ENCODE measurements at regions not wholly inside any gene's neighbourhood (a gene's known extent, or its start where the extent isn't known, plus 50 kb on each side); places are given as distances from the start of the nearest gene placed in this dataset.

DNA sequence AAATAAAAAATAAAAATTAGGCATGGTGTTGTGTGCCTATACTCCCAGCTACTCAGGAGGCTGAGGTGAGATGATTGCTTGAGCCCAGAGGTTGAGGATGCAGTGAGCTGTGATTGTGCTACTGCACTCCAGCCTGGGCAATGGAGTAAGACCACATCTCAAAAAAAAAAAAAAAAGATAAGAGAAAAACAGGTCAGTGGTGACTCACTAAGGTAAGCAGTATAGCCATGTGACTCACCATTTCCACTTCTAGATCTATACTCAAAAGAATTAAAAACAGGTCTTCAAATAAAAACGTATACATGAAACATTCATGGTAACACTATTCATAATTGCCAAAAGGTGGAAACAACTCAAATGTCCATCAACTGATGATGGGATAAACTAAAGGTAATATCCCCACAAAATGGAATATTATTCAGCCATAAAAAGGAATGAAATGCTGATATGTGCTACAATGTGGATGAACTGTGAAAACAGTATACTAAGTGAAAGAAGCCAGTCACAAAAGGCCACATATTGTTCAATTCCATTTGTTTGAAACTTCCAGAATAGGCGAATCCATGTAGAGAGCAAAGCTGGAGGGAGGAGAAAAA is 75.1 kb downstream of the ZNF281 start:
- WGBS (ENCODE audit: insufficient coverage), result 100% methylated on average over 1 of the region's 2 CpGs
- peaks cover 0 to 11% (median 7%) of the 10 kb centered on the region in 4 experiments for H3K4me1 ChIP-seq (ENCODE audit: control extremely low read depth in 1 of 4, control insufficient read depth in 4 of 4, insufficient read depth in 4 of 4, low read length in 3 of 4)
- CTCF ChIA-PET, result no interaction called here
- H3K27me3 ChIP-seq (replicated peaks in 2 of 5; ENCODE audit: control insufficient read depth in 4 of 5, insufficient read depth in 5 of 5, low read length in 4 of 5), result no peaks in the 10 kb centered on the region
- POLR2A ChIA-PET, result no interaction called here
- no peak for DNase-seq
- no peak overlapping the region for H3K27ac ChIP-seq (ENCODE audit: insufficient read depth in 1 of 2, low read depth in 1 of 2, low read length in 2 of 2, poor library complexity in 1 of 2, severe bottlenecking in 2 of 2)
- no peaks in the 10 kb centered on the region for H3K36me3 ChIP-seq (ENCODE audit: control insufficient read depth in 4 of 4, insufficient read depth in 4 of 4, low read length in 3 of 4)
- H3K9me3 ChIP-seq (ENCODE audit: control extremely low read depth in 1 of 5, control insufficient read depth in 4 of 5, insufficient read depth in 2 of 5, low read depth in 1 of 5, low read length in 4 of 5), result no peaks in the 10 kb centered on the region
- no peak overlapping the region for H3K4me3 ChIP-seq (ENCODE audit: control insufficient read depth in 1 of 7, extremely low read depth in 1 of 7, insufficient read depth in 4 of 7, low read depth in 2 of 7, low read length in 6 of 7)

DNA sequence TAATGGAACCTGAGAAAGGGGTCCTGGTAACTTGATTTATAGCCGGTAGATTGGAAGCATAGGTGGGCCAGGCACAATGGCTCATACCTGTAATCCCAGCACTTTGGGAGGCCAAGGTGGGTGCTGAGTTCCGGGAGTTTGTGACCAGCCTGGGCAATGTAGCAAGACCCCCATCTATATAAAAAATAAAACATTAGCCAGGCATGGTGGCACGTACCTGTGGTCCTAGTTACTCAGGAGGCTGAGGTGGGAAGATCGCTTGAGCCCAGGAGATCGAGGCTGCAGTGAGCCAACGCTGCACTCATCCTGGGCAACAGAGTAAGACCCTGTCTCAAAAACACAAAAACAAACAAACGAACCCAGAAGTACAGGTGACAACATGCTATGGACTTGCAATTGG is 76.5 kb downstream of the ZNF281 start:
- no peak overlapping the region for H3K27ac ChIP-seq (ENCODE audit: insufficient read depth in 1 of 2, low read depth in 1 of 2, low read length in 2 of 2, poor library complexity in 1 of 2, severe bottlenecking in 2 of 2)
- no peak for DNase-seq
- no peaks in the 10 kb centered on the region for H3K27me3 ChIP-seq (replicated peaks in 2 of 5; ENCODE audit: control insufficient read depth in 4 of 5, insufficient read depth in 5 of 5, low read length in 4 of 5)
- ChIA-PET CTCF (no interaction called here), POLR2A (no interaction called here)
- peaks cover 0 to 11% (median 7%) of the 10 kb centered on the region in 4 experiments for H3K4me1 ChIP-seq (ENCODE audit: control extremely low read depth in 1 of 4, control insufficient read depth in 4 of 4, insufficient read depth in 4 of 4, low read length in 3 of 4)
- H3K4me3 ChIP-seq (ENCODE audit: control insufficient read depth in 1 of 7, extremely low read depth in 1 of 7, insufficient read depth in 4 of 7, low read depth in 2 of 7, low read length in 6 of 7), result no peak overlapping the region
- H3K36me3 ChIP-seq (ENCODE audit: control insufficient read depth in 4 of 4, insufficient read depth in 4 of 4, low read length in 3 of 4), result no peaks in the 10 kb centered on the region
- 98% methylated on average over 6 of the region's 7 CpGs for WGBS (ENCODE audit: insufficient coverage)
- no peaks in the 10 kb centered on the region for H3K9me3 ChIP-seq (ENCODE audit: control extremely low read depth in 1 of 5, control insufficient read depth in 4 of 5, insufficient read depth in 2 of 5, low read depth in 1 of 5, low read length in 4 of 5)

DNA sequence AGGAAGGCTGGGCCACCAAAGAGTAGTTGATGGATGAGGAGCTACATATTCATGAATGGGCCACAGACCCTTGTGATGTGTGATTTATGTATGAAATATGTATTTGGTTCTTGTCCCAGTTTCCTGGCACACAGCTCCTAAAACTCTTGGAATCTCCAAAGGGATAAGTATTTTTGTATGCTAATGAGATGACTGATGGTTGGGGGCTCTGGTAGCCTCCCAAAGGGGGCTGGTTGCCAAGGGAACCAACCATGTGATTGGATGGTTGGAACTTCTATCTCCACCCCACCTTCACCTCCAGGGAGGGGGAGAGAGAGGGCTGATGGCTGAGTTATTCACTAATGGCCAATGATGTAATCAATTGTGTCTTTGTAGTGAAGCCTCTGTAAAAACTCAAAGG is 77.1 kb downstream of the ZNF281 start:
- H3K4me3 ChIP-seq (ENCODE audit: control insufficient read depth in 1 of 7, extremely low read depth in 1 of 7, insufficient read depth in 4 of 7, low read depth in 2 of 7, low read length in 6 of 7), result no peak overlapping the region
- DNase-seq, result no peak
- no peaks in the 10 kb centered on the region for H3K27me3 ChIP-seq (replicated peaks in 2 of 5; ENCODE audit: control insufficient read depth in 4 of 5, insufficient read depth in 5 of 5, low read length in 4 of 5)
- no peaks in the 10 kb centered on the region for H3K9me3 ChIP-seq (ENCODE audit: control extremely low read depth in 1 of 5, control insufficient read depth in 4 of 5, insufficient read depth in 2 of 5, low read depth in 1 of 5, low read length in 4 of 5)
- no peaks in the 10 kb centered on the region for H3K36me3 ChIP-seq (ENCODE audit: control insufficient read depth in 4 of 4, insufficient read depth in 4 of 4, low read length in 3 of 4)
- ChIA-PET POLR2A (no interaction called here), CTCF (no interaction called here)
- no peak overlapping the region for H3K27ac ChIP-seq (ENCODE audit: insufficient read depth in 1 of 2, low read depth in 1 of 2, low read length in 2 of 2, poor library complexity in 1 of 2, severe bottlenecking in 2 of 2)
- peaks cover 0 to 7% (median 5%) of the 10 kb centered on the region in 4 experiments for H3K4me1 ChIP-seq (ENCODE audit: control extremely low read depth in 1 of 4, control insufficient read depth in 4 of 4, insufficient read depth in 4 of 4, low read length in 3 of 4)

DNA sequence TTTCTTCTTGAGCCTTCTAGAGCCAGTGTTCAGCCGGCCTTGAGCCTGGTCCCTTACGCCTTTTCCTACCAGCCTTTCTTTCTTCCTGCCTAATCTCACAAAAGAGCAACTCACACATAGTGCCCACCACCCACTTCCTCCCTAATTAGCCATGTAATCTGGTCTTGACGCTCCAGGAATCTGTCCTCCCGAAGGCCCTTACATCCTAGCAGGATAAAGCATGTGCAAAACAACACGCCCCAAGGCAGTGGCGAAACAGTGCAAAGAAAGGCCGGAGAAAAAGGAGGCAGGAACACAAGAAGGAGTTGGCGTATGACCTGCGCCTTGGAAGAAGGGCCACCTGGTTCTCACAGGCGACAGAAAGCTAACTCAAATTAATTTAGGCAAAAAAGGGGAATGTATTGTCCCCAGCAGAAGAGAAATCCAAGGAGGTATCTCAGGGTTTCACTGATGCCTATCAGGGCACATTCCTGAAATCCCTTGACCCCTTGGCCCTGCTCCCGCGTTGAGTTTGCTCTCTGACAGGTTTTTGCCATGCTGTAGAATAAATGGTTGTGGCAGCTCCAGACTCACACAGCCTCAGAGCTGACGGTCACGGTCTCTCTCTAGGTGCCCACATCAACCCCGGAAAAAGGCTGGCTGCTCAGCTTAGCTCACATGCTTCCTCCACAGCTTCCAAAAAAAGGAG is 79.0 kb downstream of the ZNF281 start:
- Histone ChIP-seq H3K27ac (ENCODE audit: insufficient read depth in 1 of 2, low read depth in 1 of 2, low read length in 2 of 2, poor library complexity in 1 of 2, severe bottlenecking in 2 of 2) (no peak overlapping the region), H3K36me3 (ENCODE audit: control insufficient read depth in 4 of 4, insufficient read depth in 4 of 4, low read length in 3 of 4) (no peaks in the 10 kb centered on the region), H3K4me1 (ENCODE audit: control extremely low read depth in 1 of 4, control insufficient read depth in 4 of 4, insufficient read depth in 4 of 4, low read length in 3 of 4) (no peaks in the 10 kb centered on the region), H3K4me3 (ENCODE audit: control insufficient read depth in 1 of 7, extremely low read depth in 1 of 7, insufficient read depth in 4 of 7, low read depth in 2 of 7, low read length in 6 of 7) (no peak overlapping the region), H3K27me3 (replicated peaks in 2 of 5; ENCODE audit: control insufficient read depth in 4 of 5, insufficient read depth in 5 of 5, low read length in 4 of 5) (no peaks in the 10 kb centered on the region), H3K9me3 (ENCODE audit: control extremely low read depth in 1 of 5, control insufficient read depth in 4 of 5, insufficient read depth in 2 of 5, low read depth in 1 of 5, low read length in 4 of 5) (no peaks in the 10 kb centered on the region)
- 85% methylated on average over 12 of the region's 15 CpGs for WGBS (ENCODE audit: insufficient coverage)
- ChIA-PET CTCF (no interaction called here), POLR2A (no interaction called here)
- DNase-seq, result no peak

DNA sequence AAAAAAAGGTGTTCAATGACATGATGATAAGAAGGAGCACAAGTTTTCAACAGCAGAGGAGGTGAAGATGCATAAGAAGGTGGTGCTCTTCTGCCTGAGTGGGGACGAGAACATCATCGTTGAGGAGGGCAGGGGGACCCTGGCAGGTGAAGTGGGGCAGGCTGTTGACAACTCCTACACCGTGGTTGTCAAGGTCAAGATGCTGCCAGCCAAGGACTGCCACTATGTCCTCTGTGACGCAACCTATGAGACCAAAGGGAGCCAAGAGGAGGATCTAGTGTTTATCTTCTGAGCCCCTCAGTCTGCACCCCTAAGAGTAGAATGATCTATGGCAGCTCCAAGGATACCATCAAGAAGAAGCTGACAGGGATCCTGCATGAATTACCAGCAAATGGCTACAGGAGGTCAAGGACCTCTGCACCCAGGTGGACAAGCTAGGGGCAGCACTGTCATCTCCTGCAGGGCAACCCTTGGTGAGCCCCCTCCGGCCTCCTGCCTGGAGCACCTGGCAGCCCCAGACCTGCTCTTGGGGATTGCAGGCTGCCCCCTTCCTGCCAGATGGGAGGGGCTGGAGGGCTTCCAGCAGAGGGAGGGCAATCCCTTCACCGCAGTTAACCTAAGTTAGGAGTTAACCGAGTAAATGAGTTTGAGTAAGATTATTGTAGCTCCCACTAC is 80.5 kb downstream of the ZNF281 start:
- no peak overlapping the region for H3K27ac ChIP-seq (ENCODE audit: insufficient read depth in 1 of 2, low read depth in 1 of 2, low read length in 2 of 2, poor library complexity in 1 of 2, severe bottlenecking in 2 of 2)
- H3K9me3 ChIP-seq (ENCODE audit: control extremely low read depth in 1 of 5, control insufficient read depth in 4 of 5, insufficient read depth in 2 of 5, low read depth in 1 of 5, low read length in 4 of 5), result no peaks in the 10 kb centered on the region
- H3K4me3 ChIP-seq (ENCODE audit: control insufficient read depth in 1 of 7, extremely low read depth in 1 of 7, insufficient read depth in 4 of 7, low read depth in 2 of 7, low read length in 6 of 7), result no peak overlapping the region
- no peak for DNase-seq
- no peaks in the 10 kb centered on the region for H3K27me3 ChIP-seq (replicated peaks in 2 of 5; ENCODE audit: control insufficient read depth in 4 of 5, insufficient read depth in 5 of 5, low read length in 4 of 5)
- ChIA-PET POLR2A (interaction anchor here (0.7 kb wide), 2 partner anchors 40 to 43 kb away, joined by 3 to 6 read pairs; no protein-coding TSS in a partner anchor), CTCF (interaction anchor here (1.0 kb wide), 1 partner anchor 9 kb away, joined by 4 read pairs; no protein-coding TSS in a partner anchor)
- no peaks in the 10 kb centered on the region for H3K36me3 ChIP-seq (ENCODE audit: control insufficient read depth in 4 of 4, insufficient read depth in 4 of 4, low read length in 3 of 4)
- 100% methylated on average over 4 of the region's 7 CpGs for WGBS (ENCODE audit: insufficient coverage)
- H3K4me1 ChIP-seq (ENCODE audit: control extremely low read depth in 1 of 4, control insufficient read depth in 4 of 4, insufficient read depth in 4 of 4, low read length in 3 of 4), result no peaks in the 10 kb centered on the region

DNA sequence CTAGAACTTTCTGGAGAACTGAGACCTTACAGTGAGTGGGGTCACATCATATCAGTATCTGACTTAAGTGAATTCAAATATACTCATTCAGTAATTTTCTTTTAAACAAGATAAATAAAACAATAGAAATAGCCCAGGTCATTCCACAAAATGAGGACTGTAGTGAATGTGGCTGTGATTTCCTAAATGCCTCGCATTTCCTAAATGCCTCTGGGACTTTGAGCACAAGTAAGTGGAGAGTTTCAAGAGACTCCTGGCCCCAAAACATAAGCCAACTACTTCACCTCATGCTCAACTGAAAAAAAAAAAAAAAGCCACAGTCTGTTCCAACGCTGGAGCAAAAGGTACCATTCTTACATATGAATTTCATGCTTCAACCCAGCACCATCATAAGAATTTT is 81.5 kb downstream of the ZNF281 start:
- ChIA-PET POLR2A (interaction anchor here (0.7 kb wide), 1 partner anchor 40 kb away, joined by 6 read pairs; no protein-coding TSS in a partner anchor), CTCF (no interaction called here)
- peaks cover 0 to 2% (median 0%) of the 10 kb centered on the region in 5 experiments for H3K9me3 ChIP-seq (ENCODE audit: control extremely low read depth in 1 of 5, control insufficient read depth in 4 of 5, insufficient read depth in 2 of 5, low read depth in 1 of 5, low read length in 4 of 5)
- H3K27me3 ChIP-seq (replicated peaks in 2 of 5; ENCODE audit: control insufficient read depth in 4 of 5, insufficient read depth in 5 of 5, low read length in 4 of 5), result no peaks in the 10 kb centered on the region
- H3K27ac ChIP-seq (ENCODE audit: insufficient read depth in 1 of 2, low read depth in 1 of 2, low read length in 2 of 2, poor library complexity in 1 of 2, severe bottlenecking in 2 of 2), result no peak overlapping the region
- no peak overlapping the region for H3K4me3 ChIP-seq (ENCODE audit: control insufficient read depth in 1 of 7, extremely low read depth in 1 of 7, insufficient read depth in 4 of 7, low read depth in 2 of 7, low read length in 6 of 7)
- no peak for DNase-seq
- H3K4me1 ChIP-seq (ENCODE audit: control extremely low read depth in 1 of 4, control insufficient read depth in 4 of 4, insufficient read depth in 4 of 4, low read length in 3 of 4), result no peaks in the 10 kb centered on the region
- no peaks in the 10 kb centered on the region for H3K36me3 ChIP-seq (ENCODE audit: control insufficient read depth in 4 of 4, insufficient read depth in 4 of 4, low read length in 3 of 4)
- WGBS (ENCODE audit: insufficient coverage), result no CpG with 5 or more reads among the region's 2 CpGs

DNA sequence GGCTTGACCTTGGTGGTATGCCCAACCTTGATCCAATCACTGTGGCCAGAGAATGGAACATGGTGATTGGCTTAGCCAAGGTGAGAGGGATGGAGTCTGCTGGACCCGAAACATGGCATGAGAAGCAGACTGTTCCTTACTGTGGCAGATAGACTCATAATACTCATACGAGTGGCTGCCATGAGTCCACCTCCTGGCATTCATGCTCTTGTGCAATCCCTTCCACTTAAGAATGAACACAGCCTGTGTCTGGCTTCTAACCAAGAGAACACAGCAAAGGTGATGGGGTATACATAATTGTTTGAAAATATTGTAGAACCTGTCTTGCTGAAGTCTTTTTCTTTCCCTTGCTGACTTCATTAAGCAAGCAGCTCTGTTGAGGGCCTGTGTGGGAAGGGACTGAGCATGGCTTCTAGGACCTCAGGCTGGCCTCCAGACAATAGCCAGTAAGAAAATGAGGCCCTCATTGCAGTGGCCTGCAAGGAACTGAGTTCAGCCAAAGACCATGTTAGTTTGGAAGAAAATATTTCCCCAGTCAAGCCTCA is 85.9 kb downstream of the ZNF281 start:
- H3K27me3 ChIP-seq (replicated peaks in 2 of 5; ENCODE audit: control insufficient read depth in 4 of 5, insufficient read depth in 5 of 5, low read length in 4 of 5), result no peaks in the 10 kb centered on the region
- H3K36me3 ChIP-seq (ENCODE audit: control insufficient read depth in 4 of 4, insufficient read depth in 4 of 4, low read length in 3 of 4), result no peaks in the 10 kb centered on the region
- no peak overlapping the region for H3K27ac ChIP-seq (ENCODE audit: insufficient read depth in 1 of 2, low read depth in 1 of 2, low read length in 2 of 2, poor library complexity in 1 of 2, severe bottlenecking in 2 of 2)
- CTCF ChIA-PET, result interaction anchor here (1.0 kb wide), 1 partner anchor 22 kb away, joined by 3 read pairs; no protein-coding TSS in a partner anchor
- H3K4me3 ChIP-seq (ENCODE audit: control insufficient read depth in 1 of 7, extremely low read depth in 1 of 7, insufficient read depth in 4 of 7, low read depth in 2 of 7, low read length in 6 of 7), result no peak overlapping the region
- POLR2A ChIA-PET, result no interaction called here
- 89% methylated on average over 1 of the region's 2 CpGs for WGBS (ENCODE audit: insufficient coverage)
- H3K4me1 ChIP-seq (ENCODE audit: control extremely low read depth in 1 of 4, control insufficient read depth in 4 of 4, insufficient read depth in 4 of 4, low read length in 3 of 4), result no peaks in the 10 kb centered on the region
- no peak for DNase-seq
- peaks cover 0 to 2% (median 0%) of the 10 kb centered on the region in 5 experiments for H3K9me3 ChIP-seq (ENCODE audit: control extremely low read depth in 1 of 5, control insufficient read depth in 4 of 5, insufficient read depth in 2 of 5, low read depth in 1 of 5, low read length in 4 of 5)
